MM.1S (cell line): ENCODE measurements at regions not wholly inside any gene's neighbourhood (a gene's known extent, or its start where the extent isn't known, plus 50 kb on each side); places are given as distances from the start of the nearest gene placed in this dataset.

Source experiments
- DNase-seq: peaks from one replicate; pipeline ENCODE4 v3.0.0-alpha.2; 2015
- H2AFZ ChIP-seq: fragments of 300-600 bp; sonication (generic); 2 replicates; pipeline ENCODE4 v1.6.0; 2016; ENCODE audit warnings: antibody characterized with exemption, low read length
- H3F3A ChIP-seq: fragments of 300-600 bp; sonication (generic); 2 replicates; pipeline ENCODE4 v1.6.1; 2016; ENCODE audit warnings: mild to moderate bottlenecking, antibody characterized with exemption, low read length, moderate library complexity, mixed read lengths; ENCODE audit not compliant: insufficient read depth
- H3K27ac ChIP-seq: fragments of 300-600 bp; sonication (generic); 2 replicates; pipeline ENCODE4 v1.5.1; 2016; ENCODE audit warnings: mild to moderate bottlenecking, low read length
- H3K27me3 ChIP-seq: fragments of 300-600 bp; sonication (generic); replicated peaks from 2 replicates; pipeline ENCODE4 v1.6.0; 2016; ENCODE audit warnings: low read length; ENCODE audit not compliant: insufficient read depth
- H3K36me3 ChIP-seq: fragments of 300-600 bp; sonication (generic); replicated peaks from 2 replicates; pipeline ENCODE4 v1.6.1; 2016; ENCODE audit warnings: mild to moderate bottlenecking, low read length, mixed read lengths; ENCODE audit not compliant: insufficient read depth
- H3K4me1 ChIP-seq: fragments of 300-600 bp; sonication (generic); 2 replicates; pipeline ENCODE4 v1.6.1; 2016; ENCODE audit warnings: low read length, mixed read lengths
- H3K4me2 ChIP-seq: fragments of 300-600 bp; sonication (generic); 2 replicates; pipeline ENCODE4 v1.6.0; 2016; ENCODE audit warnings: low read depth, low read length
- H3K4me3 ChIP-seq: fragments of 300-600 bp; sonication (generic); 2 replicates; pipeline ENCODE4 v1.5.1; 2016; ENCODE audit warnings: low read length, mixed read lengths
- H3K79me2 ChIP-seq: fragments of 300-600 bp; sonication (generic); 2 replicates; pipeline ENCODE4 v1.6.1; 2016; ENCODE audit warnings: mixed run types, low read length, mixed read lengths
- H3K9ac ChIP-seq: fragments of 300-600 bp; sonication (generic); 2 replicates; pipeline ENCODE4 v1.6.1; 2016; ENCODE audit warnings: low read length, mixed read lengths
- H3K9me2 ChIP-seq: fragments of 300-600 bp; sonication (generic); replicated peaks from 2 replicates; pipeline ENCODE4 v1.6.1; 2016; ENCODE audit warnings: mild to moderate bottlenecking, low read length, mixed read lengths; ENCODE audit not compliant: insufficient read depth
- H3K9me3 ChIP-seq: fragments of 300-600 bp; sonication (generic); replicated peaks from 2 replicates; pipeline ENCODE4 v1.6.1; 2016; ENCODE audit warnings: mild to moderate bottlenecking, low read length, mixed read lengths; ENCODE audit not compliant: insufficient read depth
- H4K20me1 ChIP-seq: fragments of 300-600 bp; sonication (generic); 2 replicates; pipeline ENCODE4 v1.6.1; 2016; ENCODE audit warnings: mild to moderate bottlenecking, low read length, moderate library complexity, mixed read lengths; ENCODE audit not compliant: insufficient read depth
- CTCF ChIP-seq: fragments of 300-600 bp; sonication (generic); IDR thresholded peaks from 2 replicates; pipeline ENCODE4 v1.5.1; 2016; ENCODE audit warnings: antibody characterized with exemption, low read length, mixed read lengths
- EZH2 ChIP-seq: fragments of 300-600 bp; sonication (generic); optimal IDR thresholded peaks from 2 replicates; pipeline ENCODE3; 2017; ENCODE audit warnings: low read depth, mild to moderate bottlenecking, antibody characterized with exemption, low read length, mixed read lengths
- EZH2phosphoT487 ChIP-seq: fragments of 300-600 bp; sonication (generic); IDR thresholded peaks from 2 replicates; pipeline ENCODE4 v1.6.1; 2018; ENCODE audit warnings: antibody characterized with exemption, low read length

- no peaks in the 10 kb centered on the region for H3K27me3 ChIP-seq
- H3K4me3 ChIP-seq = no peak overlapping the region
- H3K9me2 ChIP-seq = no peaks in the 10 kb centered on the region
- no peak overlapping the region for H3K9ac ChIP-seq
- no peaks in the 10 kb centered on the region for H4K20me1 ChIP-seq
- no peaks in the 10 kb centered on the region for H3K36me3 ChIP-seq
- no peaks in the 10 kb centered on the region for H3F3A ChIP-seq
- no peaks in the 10 kb centered on the region for H3K9me3 ChIP-seq
- no peak for TF ChIP-seq EZH2
- TF ChIP-seq EZH2phosphoT487 = no peak
- no peak for TF ChIP-seq CTCF
- no peaks in the 10 kb centered on the region for H3K4me1 ChIP-seq
- H3K79me2 ChIP-seq = no peaks in the 10 kb centered on the region
- no peak for DNase-seq
- H3K4me2 ChIP-seq = no peak overlapping the region
- no peak overlapping the region for H3K27ac ChIP-seq
- H2AFZ ChIP-seq = no peak overlapping the region
Observed at GRCh38 chr1:67883069-67883468, 49.8 kb upstream of the GNG12 start.
